ENCODE measurements at regions not wholly inside any gene's neighbourhood (a gene's known extent, or its start where the extent isn't known, plus 50 kb on each side); places are given as distances from the start of the nearest gene placed in this dataset.
"Not testable (repeated sequence)": the region's sequence is repeated elsewhere in the genome, so short reads cannot be mapped to it uniquely, and the experiment has no call there.

GRCh38 chr1:191520345-191520744, 637.9 kb upstream of the RGS18 start:
- Histone ChIP-seq H4K20me1 (ENCODE audit: control insufficient read depth, extremely low read depth, insufficient read depth, low read length) (no peaks in the 10 kb centered on the region), H3K4me1 (ENCODE audit: control insufficient read depth, extremely low read depth, insufficient read depth, low read length) (no peaks in the 10 kb centered on the region), H3K9me1 (ENCODE audit: control insufficient read depth, extremely low read depth, insufficient read depth, low read length) (no peaks in the 10 kb centered on the region), H3K4me3 (ENCODE audit: control insufficient read depth in 2 of 3, extremely low read depth in 1 of 3, insufficient read depth in 2 of 3, low read depth in 1 of 3, low read length in 3 of 3) (no peak overlapping the region), H2AFZ (ENCODE audit: control insufficient read depth, low read length) (no peak overlapping the region), H3K9ac (ENCODE audit: control insufficient read depth, extremely low read depth, insufficient read depth, low read length) (no peak overlapping the region), H3K4me2 (ENCODE audit: control insufficient read depth, extremely low read depth, insufficient read depth, low read depth, low read length) (no peak overlapping the region), H3K27me3 (ENCODE audit: control insufficient read depth, extremely low read depth, insufficient read depth, low read length) (no peaks in the 10 kb centered on the region), H3K9me3 (ENCODE audit: control insufficient read depth, low read depth, low read length) (no peaks in the 10 kb centered on the region), H3K79me2 (ENCODE audit: control insufficient read depth, insufficient read depth, low read length) (no peaks in the 10 kb centered on the region), H3K36me3 (ENCODE audit: control insufficient read depth in 2 of 2, extremely low read depth in 1 of 2, insufficient read depth in 2 of 2, low read length in 2 of 2) (no peaks in the 10 kb centered on the region), H3K27ac (ENCODE audit: control insufficient read depth, insufficient read depth, low read length) (no peak overlapping the region)
- dilution Hi-C loops (cut with MboI; ENCODE audit: extremely low pct_ligation_motif_present, low sequenced_read_pairs) = no loop called here
- FAIRE-seq = no peak
- DNase-seq (ENCODE audit: low read depth, low spot score) = no peak
- TF ChIP-seq, protein P1, sequence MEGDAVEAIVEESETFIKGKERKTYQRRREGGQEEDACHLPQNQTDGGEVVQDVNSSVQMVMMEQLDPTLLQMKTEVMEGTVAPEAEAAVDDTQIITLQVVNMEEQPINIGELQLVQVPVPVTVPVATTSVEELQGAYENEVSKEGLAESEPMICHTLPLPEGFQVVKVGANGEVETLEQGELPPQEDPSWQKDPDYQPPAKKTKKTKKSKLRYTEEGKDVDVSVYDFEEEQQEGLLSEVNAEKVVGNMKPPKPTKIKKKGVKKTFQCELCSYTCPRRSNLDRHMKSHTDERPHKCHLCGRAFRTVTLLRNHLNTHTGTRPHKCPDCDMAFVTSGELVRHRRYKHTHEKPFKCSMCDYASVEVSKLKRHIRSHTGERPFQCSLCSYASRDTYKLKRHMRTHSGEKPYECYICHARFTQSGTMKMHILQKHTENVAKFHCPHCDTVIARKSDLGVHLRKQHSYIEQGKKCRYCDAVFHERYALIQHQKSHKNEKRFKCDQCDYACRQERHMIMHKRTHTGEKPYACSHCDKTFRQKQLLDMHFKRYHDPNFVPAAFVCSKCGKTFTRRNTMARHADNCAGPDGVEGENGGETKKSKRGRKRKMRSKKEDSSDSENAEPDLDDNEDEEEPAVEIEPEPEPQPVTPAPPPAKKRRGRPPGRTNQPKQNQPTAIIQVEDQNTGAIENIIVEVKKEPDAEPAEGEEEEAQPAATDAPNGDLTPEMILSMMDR (optimal IDR thresholded peaks at IDR 0.05 in 1 of 3, IDR thresholded peaks at IDR 0.05 in 1 of 3, conservative IDR thresholded peaks at IDR 0.05 in 1 of 3; ENCODE audit: extremely low read depth in 1 of 3, insufficient read depth in 2 of 3, low read length in 3 of 3) = no peak
- TF ChIP-seq EZH2 (IDR thresholded peaks at IDR 0.05; ENCODE audit: low read length) = no peak

GRCh38 chr1:191525944-191526343, 632.3 kb upstream of the RGS18 start:
- DNase-seq (ENCODE audit: low read depth, low spot score); H3K9me1 ChIP-seq (ENCODE audit: control insufficient read depth, extremely low read depth, insufficient read depth, low read length); H3K4me2 ChIP-seq (ENCODE audit: control insufficient read depth, extremely low read depth, insufficient read depth, low read depth, low read length); H3K27me3 ChIP-seq (ENCODE audit: control insufficient read depth, extremely low read depth, insufficient read depth, low read length); H3K36me3 ChIP-seq (ENCODE audit: control insufficient read depth in 2 of 2, extremely low read depth in 1 of 2, insufficient read depth in 2 of 2, low read length in 2 of 2); H3K4me1 ChIP-seq (ENCODE audit: control insufficient read depth, extremely low read depth, insufficient read depth, low read length); H3K79me2 ChIP-seq (ENCODE audit: control insufficient read depth, insufficient read depth, low read length); dilution Hi-C loops (cut with MboI; ENCODE audit: extremely low pct_ligation_motif_present, low sequenced_read_pairs); H3K9me3 ChIP-seq (ENCODE audit: control insufficient read depth, low read depth, low read length); H3K27ac ChIP-seq (ENCODE audit: control insufficient read depth, insufficient read depth, low read length); H3K4me3 ChIP-seq (ENCODE audit: control insufficient read depth in 2 of 3, extremely low read depth in 1 of 3, insufficient read depth in 2 of 3, low read depth in 1 of 3, low read length in 3 of 3); FAIRE-seq; H4K20me1 ChIP-seq (ENCODE audit: control insufficient read depth, extremely low read depth, insufficient read depth, low read length); H3K9ac ChIP-seq (ENCODE audit: control insufficient read depth, extremely low read depth, insufficient read depth, low read length); H2AFZ ChIP-seq (ENCODE audit: control insufficient read depth, low read length): not testable (repeated sequence)

- H4K20me1 ChIP-seq (ENCODE audit: control insufficient read depth, extremely low read depth, insufficient read depth, low read length) = no peaks in the 10 kb centered on the region
- H3K27ac ChIP-seq (ENCODE audit: control insufficient read depth, insufficient read depth, low read length) = no peak overlapping the region
- no peaks in the 10 kb centered on the region for H3K9me3 ChIP-seq (ENCODE audit: control insufficient read depth, low read depth, low read length)
- FAIRE-seq (no peak), DNase-seq (ENCODE audit: low read depth, low spot score) (no peak)
- no peak overlapping the region for H3K4me3 ChIP-seq (ENCODE audit: control insufficient read depth in 2 of 3, extremely low read depth in 1 of 3, insufficient read depth in 2 of 3, low read depth in 1 of 3, low read length in 3 of 3)
- no peaks in the 10 kb centered on the region for H3K36me3 ChIP-seq (ENCODE audit: control insufficient read depth in 2 of 2, extremely low read depth in 1 of 2, insufficient read depth in 2 of 2, low read length in 2 of 2)
- H3K4me1 ChIP-seq (ENCODE audit: control insufficient read depth, extremely low read depth, insufficient read depth, low read length) = no peaks in the 10 kb centered on the region
- H3K9me1 ChIP-seq (ENCODE audit: control insufficient read depth, extremely low read depth, insufficient read depth, low read length) = no peaks in the 10 kb centered on the region
- no peak overlapping the region for H3K4me2 ChIP-seq (ENCODE audit: control insufficient read depth, extremely low read depth, insufficient read depth, low read depth, low read length)
- no peak overlapping the region for H3K9ac ChIP-seq (ENCODE audit: control insufficient read depth, extremely low read depth, insufficient read depth, low read length)
- dilution Hi-C loops (cut with MboI; ENCODE audit: extremely low pct_ligation_motif_present, low sequenced_read_pairs) = no loop called here
- H3K79me2 ChIP-seq (ENCODE audit: control insufficient read depth, insufficient read depth, low read length) = no peaks in the 10 kb centered on the region
- H2AFZ ChIP-seq (ENCODE audit: control insufficient read depth, low read length) = no peak overlapping the region
- no peaks in the 10 kb centered on the region for H3K27me3 ChIP-seq (ENCODE audit: control insufficient read depth, extremely low read depth, insufficient read depth, low read length)
- TF ChIP-seq EZH2 (IDR thresholded peaks at IDR 0.05; ENCODE audit: low read length) = no peak
- TF ChIP-seq, protein P1 (optimal IDR thresholded peaks at IDR 0.05 in 1 of 3, IDR thresholded peaks at IDR 0.05 in 1 of 3, conservative IDR thresholded peaks at IDR 0.05 in 1 of 3; ENCODE audit: extremely low read depth in 1 of 3, insufficient read depth in 2 of 3, low read length in 3 of 3) = no peak
These were observed 630.0 kb upstream of the RGS18 start for GRCh38 chr1:191528275-191528674.

Data from keratinocyte (primary cell).